ENCODE measurements at regions not wholly inside any gene's neighbourhood (a gene's known extent, or its start where the extent isn't known, plus 50 kb on each side); places are given as distances from the start of the nearest gene placed in this dataset.

- TF ChIP-seq CTCF (conservative IDR thresholded peaks at IDR 0.05) = no peak
- no peak overlapping the region for H3K27ac ChIP-seq
Measured at GRCh38 chr5:34583167-34583566, 73.0 kb upstream of the RAI14 start.

DNA sequence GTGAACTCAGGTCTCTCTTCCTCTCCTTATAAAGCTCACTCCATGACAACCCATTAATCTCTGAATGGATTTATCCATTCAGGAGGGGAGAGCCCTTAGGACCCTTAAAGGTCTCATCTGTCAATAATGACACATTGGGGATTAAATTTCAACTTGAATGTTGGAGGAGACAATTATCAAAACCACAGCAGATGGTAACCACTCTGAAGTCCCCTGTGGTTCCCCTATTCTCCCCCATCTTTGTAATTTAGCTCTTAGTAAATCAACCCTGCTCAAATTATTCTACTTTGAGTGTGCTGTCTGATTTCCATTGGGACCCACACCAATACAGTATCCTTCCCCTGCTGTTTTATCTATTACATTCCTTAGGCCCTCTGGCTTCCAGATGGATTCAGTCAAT lies 72.0 kb upstream of the RAI14 start:
- no peak overlapping the region; the same call in 1 of the 2 replicates for H3K27ac ChIP-seq
- no peak for TF ChIP-seq CTCF (conservative IDR thresholded peaks at IDR 0.05)

GRCh38 chr5:34585601-34586104 lies 70.5 kb upstream of the RAI14 start:
- TF ChIP-seq CTCF (conservative IDR thresholded peaks at IDR 0.05) = no peak
- H3K27ac ChIP-seq = peak overlapping the region; percentile 5; the same call in 1 of the 2 replicates

DNA sequence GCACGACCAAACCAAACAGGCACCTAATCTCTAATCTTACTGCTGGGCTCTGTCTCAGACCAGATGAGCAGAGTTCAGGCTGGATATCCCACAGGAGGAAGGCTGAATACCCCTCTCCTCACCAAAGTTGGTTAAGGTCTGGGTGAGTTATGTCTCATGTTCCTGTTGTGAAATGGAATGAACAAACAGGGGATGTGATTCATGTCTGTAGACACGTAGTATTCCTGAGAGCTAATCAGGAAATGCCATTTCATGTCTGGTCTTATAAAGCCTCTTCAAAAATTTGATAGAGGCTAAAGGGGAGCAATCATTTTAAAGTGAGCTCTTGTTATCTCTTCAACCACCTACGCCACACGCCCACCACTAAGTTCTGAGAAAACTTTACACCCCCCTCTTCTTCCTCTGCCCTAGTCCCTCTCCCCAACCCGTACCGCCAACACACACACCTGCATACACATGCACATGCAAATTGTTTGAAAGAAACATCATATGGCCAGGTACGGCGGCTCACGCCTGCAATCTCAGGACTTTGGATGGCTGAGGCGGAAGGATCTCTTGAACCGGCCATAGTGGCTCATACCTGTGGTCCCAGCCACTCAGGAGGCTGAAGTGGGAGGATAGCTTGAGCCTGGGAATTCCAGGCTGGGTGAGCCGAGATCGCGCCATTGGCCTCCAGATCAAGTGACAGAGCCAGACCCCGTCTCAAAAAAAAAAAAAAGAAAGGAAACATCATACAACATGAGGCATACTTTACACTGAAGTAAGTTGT lies 69.8 kb upstream of the RAI14 start:
- TF ChIP-seq CTCF (conservative IDR thresholded peaks at IDR 0.05) = no peak
- H3K27ac ChIP-seq = peak overlapping the region; percentile 5; the same call in 1 of the 2 replicates

GRCh38 chr5:34587355-34588241 lies 68.5 kb upstream of the RAI14 start:
- no peak overlapping the region for H3K27ac ChIP-seq
- TF ChIP-seq CTCF (conservative IDR thresholded peaks at IDR 0.05) = no peak

GRCh38 chr5:34589832-34590231 lies 66.3 kb upstream of the RAI14 start:
- no peak overlapping the region for H3K27ac ChIP-seq
- TF ChIP-seq CTCF (conservative IDR thresholded peaks at IDR 0.05) = no peak

DNA sequence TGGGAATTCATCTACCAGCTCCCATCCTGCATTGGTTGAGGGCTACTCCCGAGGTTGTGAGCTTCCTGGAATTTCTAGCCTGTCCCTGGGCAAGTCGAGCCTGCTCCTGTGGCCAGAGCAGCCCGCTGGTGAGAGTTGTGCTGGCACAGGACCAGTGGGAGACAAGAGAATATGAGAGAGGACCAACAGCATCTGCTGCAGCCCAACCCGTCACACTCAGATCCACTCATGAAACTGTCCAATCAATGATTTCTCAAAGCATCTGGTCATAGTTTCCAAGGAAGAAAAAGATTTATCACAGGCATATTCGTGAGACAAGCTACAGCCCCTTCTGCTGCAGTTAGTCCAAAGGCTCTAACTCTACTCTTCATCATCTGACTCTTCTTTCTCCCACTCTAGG lies 64.4 kb upstream of the RAI14 start:
- H3K27ac ChIP-seq = no peak overlapping the region
- no peak for TF ChIP-seq CTCF (conservative IDR thresholded peaks at IDR 0.05)

Data from VCaP (cell line).